Osteocyte (in vitro differentiated cells): ENCODE measurements at regions not wholly inside any gene's neighbourhood (a gene's known extent, or its start where the extent isn't known, plus 50 kb on each side); places are given as distances from the start of the nearest gene placed in this dataset.

Source experiments
- DNase-seq: peaks from one replicate; pipeline ENCODE4 v3.0.0; 2021; ENCODE audit warnings: mixed read lengths; ENCODE audit not compliant: unreplicated experiment; ENCODE audit errors: extremely low spot score
- H3K27ac Mint-ChIP-seq: one replicate; pipeline ENCODE4 v1.8.0; 2021; ENCODE audit warnings: mild to moderate bottlenecking, mixed read lengths; ENCODE audit not compliant: unreplicated experiment
- H3K27me3 Mint-ChIP-seq: one replicate; pipeline ENCODE4 v1.8.0; 2021; ENCODE audit warnings: mixed read lengths; ENCODE audit not compliant: unreplicated experiment
- H3K36me3 Mint-ChIP-seq: one replicate; pipeline ENCODE4 v1.8.0; 2021; ENCODE audit warnings: mixed read lengths; ENCODE audit not compliant: unreplicated experiment
- H3K4me1 Mint-ChIP-seq: one replicate; pipeline ENCODE4 v1.8.0; 2021; ENCODE audit warnings: mixed read lengths; ENCODE audit not compliant: unreplicated experiment
- H3K4me3 Mint-ChIP-seq: one replicate; pipeline ENCODE4 v1.8.0; 2021; ENCODE audit warnings: mild to moderate bottlenecking, moderate library complexity, mixed read lengths; ENCODE audit not compliant: unreplicated experiment
- H3K9me3 Mint-ChIP-seq: one replicate; pipeline ENCODE4 v1.8.0; 2021; ENCODE audit warnings: mixed read lengths; ENCODE audit not compliant: unreplicated experiment
- CTCF ChIP-seq: fragments of 200-600 bp; sonication (generic); IDR thresholded peaks from 2 replicates; pipeline ENCODE4 v1.5.0; 2021; ENCODE audit warnings: antibody characterized with exemption, mild to moderate bottlenecking, moderate library complexity

- no peak overlapping the region for H3K4me3 Mint-ChIP-seq
- no peaks in the 10 kb centered on the region for H3K36me3 Mint-ChIP-seq
- peaks cover 2% of the 10 kb centered on the region for H3K27me3 Mint-ChIP-seq
- H3K27ac Mint-ChIP-seq, result no peak overlapping the region
- no peak for TF ChIP-seq CTCF
- no peak for DNase-seq
- H3K9me3 Mint-ChIP-seq, result no peaks in the 10 kb centered on the region
- no peaks in the 10 kb centered on the region for H3K4me1 Mint-ChIP-seq
Observed at GRCh38 chr18:40608226-40608625, 1346.8 kb upstream of the PIK3C3 start.

GRCh38 chr18:40607542-40608148 is 1347.4 kb upstream of the PIK3C3 start:
- no peak for DNase-seq
- Mint-ChIP-seq H3K9me3 (no peaks in the 10 kb centered on the region), H3K36me3 (no peaks in the 10 kb centered on the region), H3K4me3 (no peak overlapping the region), H3K27ac (no peak overlapping the region), H3K4me1 (no peaks in the 10 kb centered on the region), H3K27me3 (peaks cover 2% of the 10 kb centered on the region)
- TF ChIP-seq CTCF, result no peak

- TF ChIP-seq CTCF, result no peak
- no peaks in the 10 kb centered on the region for H3K4me1 Mint-ChIP-seq
- no peak overlapping the region for H3K27ac Mint-ChIP-seq
- no peaks in the 10 kb centered on the region for H3K9me3 Mint-ChIP-seq
- DNase-seq, result no peak
- H3K4me3 Mint-ChIP-seq, result no peak overlapping the region
- H3K36me3 Mint-ChIP-seq, result no peaks in the 10 kb centered on the region
- H3K27me3 Mint-ChIP-seq, result peaks cover 2% of the 10 kb centered on the region
Observed at GRCh38 chr18:40606996-40607395, 1348.0 kb upstream of the PIK3C3 start.

GRCh38 chr18:40583671-40584070 is 1371.4 kb upstream of the PIK3C3 start:
- H3K4me1 Mint-ChIP-seq, result no peaks in the 10 kb centered on the region
- no peak overlapping the region for H3K27ac Mint-ChIP-seq
- H3K9me3 Mint-ChIP-seq, result peaks cover 7% of the 10 kb centered on the region
- H3K4me3 Mint-ChIP-seq, result no peak overlapping the region
- DNase-seq, result no peak
- no peaks in the 10 kb centered on the region for H3K27me3 Mint-ChIP-seq
- no peaks in the 10 kb centered on the region for H3K36me3 Mint-ChIP-seq
- no peak for TF ChIP-seq CTCF

- H3K9me3 Mint-ChIP-seq, result peaks cover 1% of the 10 kb centered on the region
- H3K4me1 Mint-ChIP-seq, result no peaks in the 10 kb centered on the region
- no peaks in the 10 kb centered on the region for H3K36me3 Mint-ChIP-seq
- no peak overlapping the region for H3K4me3 Mint-ChIP-seq
- DNase-seq, result no peak
- no peaks in the 10 kb centered on the region for H3K27me3 Mint-ChIP-seq
- H3K27ac Mint-ChIP-seq, result no peak overlapping the region
- no peak for TF ChIP-seq CTCF
Observed at GRCh38 chr18:40582105-40582504, 1372.9 kb upstream of the PIK3C3 start.
